ENCODE measurements at regions not wholly inside any gene's neighbourhood (a gene's known extent, or its start where the extent isn't known, plus 50 kb on each side); places are given as distances from the start of the nearest gene placed in this dataset.
"Not testable (repeated sequence)": the region's sequence is repeated elsewhere in the genome, so short reads cannot be mapped to it uniquely, and the experiment has no call there.

- no peak for DNase-seq (ENCODE audit: low read depth)
These were observed 347.0 kb upstream of the ID2 start for GRCh38 chr2:8334866-8335325.

DNA sequence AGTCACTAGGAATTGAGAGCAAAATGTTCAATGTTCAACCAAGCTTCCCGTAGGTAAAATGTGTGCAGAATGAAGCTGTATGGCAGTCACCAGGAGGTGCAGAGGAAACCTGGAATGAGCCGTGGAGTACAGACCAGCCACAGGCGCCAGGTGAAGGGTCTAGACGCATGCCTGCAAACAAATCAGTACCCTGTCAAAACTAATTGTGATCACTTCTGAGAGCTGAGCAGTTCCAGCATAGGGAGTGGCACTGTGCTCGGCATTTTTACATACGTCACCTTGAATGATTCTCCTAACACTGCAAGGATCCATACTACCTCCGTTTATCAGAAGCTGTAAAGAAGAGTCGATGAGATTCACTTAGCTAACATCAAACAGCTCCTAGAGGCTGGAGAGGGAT lies 346.1 kb upstream of the ID2 start:
- DNase-seq (ENCODE audit: low read depth) = no peak

- DNase-seq (ENCODE audit: low read depth) = no peak
These were observed 344.5 kb upstream of the ID2 start for GRCh38 chr2:8337321-8337720.

GRCh38 chr2:8342407-8342806 lies 339.4 kb upstream of the ID2 start:
- DNase-seq (ENCODE audit: low read depth) = no peak

- DNase-seq (ENCODE audit: low read depth) = no peak
These were observed 338.8 kb upstream of the ID2 start for GRCh38 chr2:8343031-8343430.

DNA sequence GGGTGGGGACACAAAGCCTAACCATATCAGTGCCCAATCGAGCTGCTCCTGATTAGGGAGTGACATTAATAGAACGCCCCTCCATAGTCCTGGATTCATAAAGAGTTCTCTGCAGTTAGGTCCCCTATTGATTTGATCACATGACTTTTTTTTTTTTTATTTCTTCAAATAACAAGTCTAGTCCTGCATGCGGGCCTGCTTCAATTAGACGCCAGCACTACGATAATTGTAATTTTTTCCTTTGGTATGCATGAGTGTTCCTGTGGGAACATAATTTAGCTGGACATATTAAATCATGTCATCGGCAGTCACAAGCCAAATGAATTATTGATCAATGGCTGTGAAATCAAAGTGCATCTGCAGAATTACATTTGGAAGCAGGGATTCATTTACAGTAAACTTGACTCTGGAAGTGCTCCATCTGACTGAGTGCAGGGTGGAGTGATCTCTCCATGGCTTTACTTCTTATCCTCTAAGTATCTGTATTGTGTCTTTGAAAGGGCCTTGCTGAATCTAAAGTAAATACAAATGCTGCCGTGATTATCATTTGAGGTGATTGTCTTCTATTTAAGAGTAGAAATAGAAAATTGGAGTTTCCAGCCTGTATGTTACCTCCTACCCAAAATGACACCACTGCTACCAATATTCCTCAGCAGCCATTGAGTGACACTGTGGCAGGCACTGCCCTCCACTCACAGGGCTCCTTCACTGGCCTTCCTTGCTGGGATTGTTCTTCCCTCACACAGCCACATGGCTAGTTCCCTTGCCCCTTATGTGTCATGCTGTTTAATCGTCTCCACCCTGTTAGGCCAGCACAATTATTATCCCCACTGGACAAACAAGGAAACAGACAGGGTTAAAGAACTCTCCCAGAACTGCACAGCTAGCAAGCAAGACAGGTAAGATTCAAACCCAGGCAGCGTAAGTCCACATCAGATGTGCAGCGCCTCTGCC lies 337.4 kb upstream of the ID2 start:
- DNase-seq (ENCODE audit: low read depth) = no peak

- DNase-seq (ENCODE audit: low read depth) = no peak
These were observed 336.7 kb upstream of the ID2 start for GRCh38 chr2:8345200-8345599.

GRCh38 chr2:8346208-8346607 lies 335.6 kb upstream of the ID2 start:
- DNase-seq (ENCODE audit: low read depth) = no peak

DNA sequence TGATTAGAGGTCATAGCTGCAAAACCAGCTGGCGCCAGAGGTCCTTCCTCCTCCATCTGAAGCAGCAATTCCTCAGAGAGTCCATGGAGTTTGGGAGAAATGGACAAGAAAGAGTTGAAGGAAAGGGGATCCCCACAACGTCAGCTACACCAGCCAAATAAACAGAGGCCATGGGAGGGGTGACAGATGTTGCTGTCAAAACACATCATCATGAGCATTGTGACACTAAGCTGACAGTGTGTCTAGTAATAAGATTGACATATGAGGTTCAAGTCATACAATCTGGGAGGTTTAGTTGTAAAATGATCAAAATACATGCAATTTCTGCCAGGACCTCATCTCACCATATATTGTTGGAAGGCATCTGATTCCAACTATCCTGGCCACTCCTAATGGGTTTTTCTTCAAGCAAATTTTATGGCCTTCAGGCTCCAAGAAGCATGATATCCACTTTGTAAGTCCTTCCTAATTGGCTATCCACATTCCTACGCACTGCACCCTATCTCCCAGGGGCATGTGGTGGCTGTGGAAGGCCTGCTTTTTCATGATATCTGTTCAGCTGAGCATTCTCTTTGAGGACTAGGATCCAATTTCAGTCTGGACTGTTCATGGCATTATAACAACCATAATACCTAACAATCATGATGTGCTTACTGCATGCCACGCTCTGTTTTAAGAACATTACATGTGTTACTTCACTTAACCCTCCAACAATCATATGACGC lies 335.0 kb upstream of the ID2 start:
- no peak for DNase-seq (ENCODE audit: low read depth)

- DNase-seq (ENCODE audit: low read depth) = not testable (repeated sequence)
These were observed 332.9 kb upstream of the ID2 start for GRCh38 chr2:8348911-8349310.

- DNase-seq (ENCODE audit: low read depth) = no peak
These were observed 329.6 kb upstream of the ID2 start for GRCh38 chr2:8352296-8352695.

- no peak for DNase-seq (ENCODE audit: low read depth)
These were observed 328.9 kb upstream of the ID2 start for GRCh38 chr2:8352989-8353388.

DNA sequence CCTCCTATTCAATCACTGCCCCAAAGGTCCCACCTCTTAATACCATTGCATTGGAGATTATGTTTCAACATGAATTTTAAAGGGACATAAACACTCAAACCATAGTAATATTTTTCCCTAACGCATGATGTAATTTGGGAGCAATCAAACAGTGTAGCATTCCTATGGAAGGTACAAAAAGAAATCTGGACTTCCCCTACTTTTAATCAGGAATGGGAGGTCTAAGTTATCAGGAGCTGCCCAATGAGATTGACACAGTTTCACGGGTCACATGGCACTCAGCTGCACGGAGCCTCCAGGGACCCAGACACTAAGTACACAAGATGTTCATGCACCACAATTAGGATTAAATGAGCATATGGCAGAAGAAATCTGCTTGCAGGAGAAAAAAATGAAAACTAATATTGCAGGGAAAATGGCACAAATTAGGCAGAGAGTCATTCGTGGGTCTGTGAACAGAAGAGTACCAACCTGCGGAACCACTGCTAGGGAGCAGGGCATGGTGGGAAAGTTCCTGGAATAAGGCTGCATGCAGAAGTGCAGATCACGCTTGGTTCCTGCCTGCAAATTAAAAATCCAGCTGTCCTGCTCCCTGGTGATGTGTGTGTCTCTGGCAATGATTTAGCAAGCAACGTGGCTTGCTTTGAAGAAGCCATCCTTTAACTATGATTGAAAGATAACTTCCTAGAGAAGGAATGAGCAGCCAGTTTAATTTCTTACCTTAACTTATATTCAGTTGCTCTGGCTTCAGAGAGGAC lies 326.6 kb upstream of the ID2 start:
- no peak for DNase-seq (ENCODE audit: low read depth)

- no peak for DNase-seq (ENCODE audit: low read depth)
These were observed 323.9 kb upstream of the ID2 start for GRCh38 chr2:8357738-8358518.

- DNase-seq (ENCODE audit: low read depth) = no peak
These were observed 319.9 kb upstream of the ID2 start for GRCh38 chr2:8361930-8362329.

GRCh38 chr2:8363161-8363560 lies 318.7 kb upstream of the ID2 start:
- no peak for DNase-seq (ENCODE audit: low read depth)

DNA sequence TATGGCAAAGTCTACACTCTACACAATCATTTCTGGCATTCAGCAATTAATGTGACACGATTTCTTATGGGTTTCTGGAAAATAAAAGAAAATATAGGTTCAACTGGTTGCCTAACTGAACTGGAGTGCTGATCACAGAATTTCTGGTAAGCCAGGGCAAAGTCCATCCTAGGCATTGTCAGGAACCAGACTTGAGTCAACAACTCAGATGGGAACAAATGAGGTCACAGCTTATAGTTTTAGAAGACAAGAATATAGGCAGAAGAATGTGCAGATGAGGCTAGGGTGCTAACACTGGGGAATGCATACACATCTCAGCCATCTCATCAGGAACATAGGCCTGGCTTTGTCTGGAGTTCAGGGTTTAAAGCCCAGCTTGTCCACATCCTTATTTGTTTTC lies 317.2 kb upstream of the ID2 start:
- DNase-seq (ENCODE audit: low read depth) = no peak

- no peak for DNase-seq (ENCODE audit: low read depth)
These were observed 316.4 kb upstream of the ID2 start for GRCh38 chr2:8365331-8365910.

DNA sequence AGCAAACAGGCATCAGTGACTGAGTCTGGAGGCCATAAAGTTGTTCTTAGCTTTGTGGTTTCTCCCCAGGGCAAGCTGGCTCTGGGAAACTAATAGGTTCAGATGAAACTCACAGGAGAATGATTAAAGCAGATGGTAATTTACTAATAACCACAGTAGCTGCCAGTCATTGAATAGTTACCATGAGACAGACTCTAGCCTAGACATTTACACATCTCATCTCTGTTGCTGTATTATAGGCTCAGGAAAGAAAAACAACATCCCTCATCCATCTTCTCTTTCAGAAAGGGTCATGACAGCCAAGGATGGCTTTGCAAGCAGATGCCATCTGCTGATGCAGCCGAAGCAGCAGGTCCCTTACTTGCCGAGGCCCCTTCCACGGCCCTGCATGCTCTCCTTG lies 314.0 kb upstream of the ID2 start:
- DNase-seq (ENCODE audit: low read depth) = no peak

DNA sequence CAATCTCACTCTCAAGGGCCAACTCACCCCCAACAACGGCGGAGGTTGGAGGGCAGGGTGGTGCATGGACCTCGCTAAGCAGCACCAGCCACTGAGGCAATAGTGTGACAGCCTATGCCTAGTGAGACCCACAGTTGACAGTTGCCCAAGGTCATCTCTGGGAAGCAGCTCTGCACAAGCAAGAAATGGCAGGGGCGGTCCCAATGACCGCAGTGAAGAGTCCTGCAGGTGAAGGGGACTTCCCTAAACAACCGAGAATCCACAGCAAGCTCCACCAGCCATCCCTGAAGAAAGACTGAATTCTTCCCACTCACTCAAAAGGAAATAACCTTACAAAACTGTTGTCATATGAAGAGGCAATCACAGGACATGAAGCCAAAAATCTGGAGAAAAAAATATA lies 313.4 kb upstream of the ID2 start:
- no peak for DNase-seq (ENCODE audit: low read depth)

- DNase-seq (ENCODE audit: low read depth) = no peak
These were observed 312.3 kb upstream of the ID2 start for GRCh38 chr2:8369522-8369921.

Measured in activated T-cell treated with anti-CD3 and anti-CD28 coated beads for 1 hour (primary cell).